ENCODE measurements at regions not wholly inside any gene's neighbourhood (a gene's known extent, or its start where the extent isn't known, plus 50 kb on each side); places are given as distances from the start of the nearest gene placed in this dataset.

GRCh38 chr12:46459861-46460545 lies 87.4 kb upstream of the SLC38A2 start:
- peak overlapping the region; percentile 43; the same call in 1 of the 2 replicates for H3K27ac ChIP-seq (ENCODE audit: insufficient read depth, low read length)
- H2AFZ ChIP-seq (replicated peaks; ENCODE audit: low read length, poor library complexity): peak overlapping the region; percentile 18
- peak overlapping the region; percentile 47 for H3K14ac ChIP-seq (replicated peaks; ENCODE audit: low read depth, low read length)
- peak overlapping the region; percentile 18 to 71; a peak in 2 of 4 replicates for H4K8ac ChIP-seq (ENCODE audit: low read depth in 2 of 2, low read length in 2 of 2)
- DNase-seq (no peak), ATAC-seq (ENCODE audit: low read depth) (no peak)
- peak overlapping the region; percentile 83 for H4K5ac ChIP-seq (ENCODE audit: low read depth, low read length)
- BruUV-seq (replicated peaks): no TSS peak
- H3K9ac ChIP-seq (ENCODE audit: low read depth, low read length): no peak overlapping the region
- no peaks in the 10 kb centered on the region for H3K9me3 ChIP-seq (ENCODE audit: control insufficient read depth, insufficient read depth, low read length)
- H4K20me1 ChIP-seq (ENCODE audit: insufficient read depth, low read length): no peaks in the 10 kb centered on the region
- ChIA-PET POLR2A (ENCODE audit: unreplicated experiment) (no interaction called here), CTCF (no interaction called here)
- H3K56ac ChIP-seq (ENCODE audit: extremely low read depth, insufficient read depth, low read length): no peak overlapping the region
- dilution Hi-C loops (cut with HindIII; ENCODE audit: low sequenced_read_pairs, unreplicated experiment): no loop called here
- H4K91ac ChIP-seq (ENCODE audit: insufficient read depth, low read depth, low read length): peak overlapping the region; percentile 81
- in situ Hi-C loops (cut with MboI; ENCODE audit: low sequenced_read_pairs): no loop called here
- H3K4ac ChIP-seq (ENCODE audit: low read depth, low read length): peak overlapping the region; percentile 85
- peak overlapping the region; percentile 59; the same call in 1 of the 2 replicates for H3K23ac ChIP-seq (ENCODE audit: low read depth, low read length)
- H3K4me3 ChIP-seq (ENCODE audit: insufficient read depth, low read depth, low read length): no peak overlapping the region
- no peaks in the 10 kb centered on the region for H3K27me3 ChIP-seq (ENCODE audit: control insufficient read depth, insufficient read depth, low read length)
- H3K9me1 ChIP-seq (ENCODE audit: insufficient read depth, low read length): peaks cover 13% of the 10 kb centered on the region
- H3K4me1 ChIP-seq (ENCODE audit: control insufficient read depth, insufficient read depth, low read length): peaks cover 13% of the 10 kb centered on the region
- peak overlapping the region; percentile 90 for H2BK20ac ChIP-seq (ENCODE audit: low read depth, low read length)
- peak overlapping the region; percentile 93 for H2AK5ac ChIP-seq (ENCODE audit: low read depth, low read length)
- peak overlapping the region; percentile 7 for H2AK9ac ChIP-seq (replicated peaks; ENCODE audit: low read depth, low read length, poor library complexity)
- no CpG with 5 or more reads among the region's 5 CpGs for WGBS, 2 experiments (ENCODE audit: extremely low coverage in 2 of 2, insufficient read length in 1 of 2)
- no peak for TF ChIP-seq MAZ (IDR thresholded peaks at IDR 0.05; ENCODE audit: borderline replicate concordance, low read depth, low read length)
- TF ChIP-seq MAFK (IDR thresholded peaks at IDR 0.05; ENCODE audit: low read depth, low read length): no peak
- no peak for TF ChIP-seq MXI1 (IDR thresholded peaks at IDR 0.05; ENCODE audit: borderline replicate concordance, low read depth, low read length)
- no peak for TF ChIP-seq CHD1 (IDR thresholded peaks at IDR 0.05; ENCODE audit: low read depth, low read length)
- TF ChIP-seq CEBPB (IDR thresholded peaks at IDR 0.05; ENCODE audit: low read depth, low read length): no peak
- TF ChIP-seq POLR2A (IDR thresholded peaks at IDR 0.05; ENCODE audit: low read depth, low read length): no peak
- no peak for TF ChIP-seq RFX5 (IDR thresholded peaks at IDR 0.05; ENCODE audit: low read depth, low read length)
- no peak for TF ChIP-seq FOS (IDR thresholded peaks at IDR 0.05; ENCODE audit: low read depth, low read length)
- TF ChIP-seq, protein P1, sequence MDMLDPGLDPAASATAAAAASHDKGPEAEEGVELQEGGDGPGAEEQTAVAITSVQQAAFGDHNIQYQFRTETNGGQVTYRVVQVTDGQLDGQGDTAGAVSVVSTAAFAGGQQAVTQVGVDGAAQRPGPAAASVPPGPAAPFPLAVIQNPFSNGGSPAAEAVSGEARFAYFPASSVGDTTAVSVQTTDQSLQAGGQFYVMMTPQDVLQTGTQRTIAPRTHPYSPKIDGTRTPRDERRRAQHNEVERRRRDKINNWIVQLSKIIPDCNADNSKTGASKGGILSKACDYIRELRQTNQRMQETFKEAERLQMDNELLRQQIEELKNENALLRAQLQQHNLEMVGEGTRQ (IDR thresholded peaks at IDR 0.05; ENCODE audit: low read depth, low read length): no peak
- no peak for TF ChIP-seq RAD21 (IDR thresholded peaks at IDR 0.05; ENCODE audit: low read length)
- no peak for TF ChIP-seq RCOR1 (IDR thresholded peaks at IDR 0.05; ENCODE audit: insufficient replicate concordance, low read length)
- no peaks in the 10 kb centered on the region for H3K36me3 ChIP-seq (ENCODE audit: control insufficient read depth, insufficient read depth, low read length)
- H2BK120ac ChIP-seq (ENCODE audit: low read depth, low read length): peak overlapping the region; percentile 85
- H3K79me1 ChIP-seq (ENCODE audit: low read depth in 1 of 2, low read length in 2 of 2): peaks cover 0 to 12% of the 10 kb centered on the region in 2 experiments; a peak in 3 of 4 replicates
- H2BK5ac ChIP-seq (ENCODE audit: low read depth, low read length, poor library complexity, severe bottlenecking): peak overlapping the region; percentile 35
- H2BK15ac ChIP-seq (ENCODE audit: low read depth, low read length): peak overlapping the region; percentile 94
- H3K18ac ChIP-seq (ENCODE audit: low read depth, low read length): peak overlapping the region; percentile 89
- H3K4me2 ChIP-seq (ENCODE audit: low read depth, low read length): no peak overlapping the region
- intact Hi-C loops (cut with micrococcal nuclease): no loop called here

Data from IMR-90 (cell line).